ENCODE measurements at regions not wholly inside any gene's neighbourhood (a gene's known extent, or its start where the extent isn't known, plus 50 kb on each side); places are given as distances from the start of the nearest gene placed in this dataset.

- 85% methylated on average over 1 of the region's 1 CpG for WGBS
- intact Hi-C loops (cut with DNase I), result no loop called here
Observed at GRCh38 chr9:18046068-18046467, 427.9 kb upstream of the ADAMTSL1 start.

GRCh38 chr9:18051638-18052037 lies 422.3 kb upstream of the ADAMTSL1 start:
- Histone ChIP-seq H3K4me3 (no peak overlapping the region), H3K4me1 (peaks cover 0 to 52% (median 39%) of the 10 kb centered on the region in 4 donors), H3K27ac (replicated peaks in 1 of 4) (peak overlapping the region in 1 of 4 donors; percentile 48), H3K27me3 (no peaks in the 10 kb centered on the region), H3K36me3 (no peaks in the 10 kb centered on the region), H3K9me3 (no peaks in the 10 kb centered on the region)
- intact Hi-C loops (cut with DNase I), result no loop called here
- TF ChIP-seq CTCF (IDR thresholded peaks at IDR 0.05) (no peak), POLR2AphosphoS5 (IDR thresholded peaks at IDR 0.05) (no peak), POLR2A (IDR thresholded peaks at IDR 0.05; ENCODE audit: low read depth) (no peak), EP300 (IDR thresholded peaks at IDR 0.05) (no peak)
- WGBS, result 79% methylated on average over 2 of the region's 2 CpGs
- DNase-seq (ENCODE audit: extremely low spot score), result no peak

More at GRCh38 chr9:18046068-18046467, 427.9 kb upstream of the ADAMTSL1 start:
- H3K27ac ChIP-seq (replicated peaks in 1 of 4), result no peak overlapping the region
- H3K27me3 ChIP-seq, result no peaks in the 10 kb centered on the region
- no peaks in the 10 kb centered on the region for H3K9me3 ChIP-seq
- H3K4me3 ChIP-seq, result no peak overlapping the region
- no peaks in the 10 kb centered on the region for H3K36me3 ChIP-seq
- no peak for DNase-seq (ENCODE audit: extremely low spot score)
- TF ChIP-seq CTCF (IDR thresholded peaks at IDR 0.05) (no peak), POLR2A (IDR thresholded peaks at IDR 0.05; ENCODE audit: low read depth) (no peak), EP300 (IDR thresholded peaks at IDR 0.05) (no peak), POLR2AphosphoS5 (IDR thresholded peaks at IDR 0.05) (no peak)
- H3K4me1 ChIP-seq, result peaks cover 0 to 4% (median 2%) of the 10 kb centered on the region in 4 donors

GRCh38 chr9:18052060-18052459 lies 421.9 kb upstream of the ADAMTSL1 start:
- no peaks in the 10 kb centered on the region for H3K27me3 ChIP-seq
- intact Hi-C loops (cut with DNase I), result no loop called here
- DNase-seq (ENCODE audit: extremely low spot score), result no peak
- H3K27ac ChIP-seq (replicated peaks in 1 of 4), result peak overlapping the region; percentile 35 to 54 (median 44)
- no peak overlapping the region for H3K4me3 ChIP-seq
- H3K4me1 ChIP-seq, result peaks cover 0 to 56% (median 43%) of the 10 kb centered on the region in 4 donors
- H3K36me3 ChIP-seq, result no peaks in the 10 kb centered on the region
- no peaks in the 10 kb centered on the region for H3K9me3 ChIP-seq
- no peak for TF ChIP-seq CTCF (IDR thresholded peaks at IDR 0.05)
- TF ChIP-seq POLR2A (IDR thresholded peaks at IDR 0.05; ENCODE audit: low read depth), result no peak
- TF ChIP-seq POLR2AphosphoS5 (IDR thresholded peaks at IDR 0.05), result no peak
- TF ChIP-seq EP300 (IDR thresholded peaks at IDR 0.05), result no peak

GRCh38 chr9:18056269-18056992 lies 417.5 kb upstream of the ADAMTSL1 start:
- H3K36me3 ChIP-seq, result no peaks in the 10 kb centered on the region
- H3K27ac ChIP-seq (replicated peaks in 1 of 4), result peak overlapping the region; percentile 58 to 61 (median 60)
- intact Hi-C loops (cut with DNase I), result no loop called here
- H3K4me3 ChIP-seq, result no peak overlapping the region
- no peaks in the 10 kb centered on the region for H3K9me3 ChIP-seq
- WGBS, result 52% methylated on average over 8 of the region's 8 CpGs
- H3K27me3 ChIP-seq, result no peaks in the 10 kb centered on the region
- TF ChIP-seq POLR2AphosphoS5 (IDR thresholded peaks at IDR 0.05) (no peak), EP300 (IDR thresholded peaks at IDR 0.05) (no peak), CTCF (IDR thresholded peaks at IDR 0.05) (no peak), POLR2A (IDR thresholded peaks at IDR 0.05; ENCODE audit: low read depth) (no peak)
- no peak for DNase-seq (ENCODE audit: extremely low spot score)
- peaks cover 0 to 86% (median 56%) of the 10 kb centered on the region in 4 donors for H3K4me1 ChIP-seq
